Bronchial epithelial cell (primary cell): ENCODE measurements at regions not wholly inside any gene's neighbourhood (a gene's known extent, or its start where the extent isn't known, plus 50 kb on each side); places are given as distances from the start of the nearest gene placed in this dataset.

Experiments
- DNase-seq: peaks from one replicate; pipeline ENCODE4 v3.0.0-alpha.2; 2010; ENCODE audit warnings: low read depth
- FAIRE-seq: peaks from 2 replicates; lab custom pipeline; 2011; peaks lifted over from hg19 to GRCh38; lab: Jason Lieb, UNC
- H3K27me3 ChIP-seq: 2 replicates; pipeline ENCODE4 v1.5.1; 2011; ENCODE audit warnings: low read length; ENCODE audit not compliant: control insufficient read depth, insufficient read depth
- H3K36me3 ChIP-seq: 2 replicates; pipeline ENCODE4 v1.5.1; 2011; ENCODE audit warnings: low read length; ENCODE audit not compliant: control insufficient read depth, insufficient read depth
- H3K4me3 ChIP-seq: 2 replicates; pipeline ENCODE4 v1.5.1; 2011; ENCODE audit warnings: mild to moderate bottlenecking, low read depth, low read length, control low read depth
- TF ChIP-seq, protein P1 (sequence below): IDR thresholded peaks from 2 replicates; pipeline ENCODE4 v1.5.1; 2011; ENCODE audit warnings: mild to moderate bottlenecking, moderate library complexity, low read length, control low read depth, inconsistent platforms; ENCODE audit not compliant: insufficient read depth, severe bottlenecking

DNA sequence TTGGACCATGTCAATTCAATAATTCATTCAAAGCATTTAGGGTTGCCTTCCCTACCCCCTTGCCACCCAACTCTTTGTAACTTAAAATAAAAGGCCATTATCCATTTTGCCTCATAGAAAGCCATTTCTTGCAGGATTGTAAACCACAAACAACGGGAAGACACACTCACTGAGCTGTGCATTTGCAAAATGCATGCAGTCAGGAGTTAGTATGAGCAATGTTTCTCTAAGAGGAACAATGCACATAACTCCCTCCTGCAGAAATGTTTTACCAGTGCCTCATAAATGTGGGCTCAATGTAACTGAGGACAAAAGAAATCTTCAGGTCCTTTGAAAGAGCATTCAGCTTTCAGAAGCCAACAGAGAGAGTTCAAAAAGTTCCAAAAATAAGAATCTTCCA is 98.5 kb upstream of the ABCA1 start:
- Histone ChIP-seq H3K4me3 (no peak overlapping the region), H3K27me3 (no peaks in the 10 kb centered on the region), H3K36me3 (no peaks in the 10 kb centered on the region)
- TF ChIP-seq, protein P1, sequence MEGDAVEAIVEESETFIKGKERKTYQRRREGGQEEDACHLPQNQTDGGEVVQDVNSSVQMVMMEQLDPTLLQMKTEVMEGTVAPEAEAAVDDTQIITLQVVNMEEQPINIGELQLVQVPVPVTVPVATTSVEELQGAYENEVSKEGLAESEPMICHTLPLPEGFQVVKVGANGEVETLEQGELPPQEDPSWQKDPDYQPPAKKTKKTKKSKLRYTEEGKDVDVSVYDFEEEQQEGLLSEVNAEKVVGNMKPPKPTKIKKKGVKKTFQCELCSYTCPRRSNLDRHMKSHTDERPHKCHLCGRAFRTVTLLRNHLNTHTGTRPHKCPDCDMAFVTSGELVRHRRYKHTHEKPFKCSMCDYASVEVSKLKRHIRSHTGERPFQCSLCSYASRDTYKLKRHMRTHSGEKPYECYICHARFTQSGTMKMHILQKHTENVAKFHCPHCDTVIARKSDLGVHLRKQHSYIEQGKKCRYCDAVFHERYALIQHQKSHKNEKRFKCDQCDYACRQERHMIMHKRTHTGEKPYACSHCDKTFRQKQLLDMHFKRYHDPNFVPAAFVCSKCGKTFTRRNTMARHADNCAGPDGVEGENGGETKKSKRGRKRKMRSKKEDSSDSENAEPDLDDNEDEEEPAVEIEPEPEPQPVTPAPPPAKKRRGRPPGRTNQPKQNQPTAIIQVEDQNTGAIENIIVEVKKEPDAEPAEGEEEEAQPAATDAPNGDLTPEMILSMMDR = no peak
- FAIRE-seq (no peak), DNase-seq (no peak)

DNA sequence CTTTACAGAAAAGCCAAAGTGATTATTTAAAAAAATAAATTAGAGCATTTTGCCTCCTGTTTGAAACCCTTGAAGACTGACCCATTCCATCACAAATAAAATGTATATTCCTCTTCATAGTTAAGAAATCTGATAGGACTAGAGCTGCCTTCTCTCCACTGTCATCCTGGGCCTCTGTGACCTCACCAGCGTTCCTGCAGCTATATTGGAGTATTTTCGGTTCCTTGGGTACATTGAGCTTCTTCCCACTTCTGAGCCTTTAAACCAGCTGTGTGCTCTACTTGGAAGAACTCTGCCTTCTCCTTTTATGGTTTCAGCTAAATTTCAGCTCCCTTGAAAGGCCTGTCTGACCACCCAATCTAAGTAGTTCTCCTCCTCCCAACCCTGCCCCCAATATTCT is 99.1 kb upstream of the ABCA1 start:
- Histone ChIP-seq H3K36me3 (no peaks in the 10 kb centered on the region), H3K27me3 (no peaks in the 10 kb centered on the region), H3K4me3 (no peak overlapping the region)
- DNase-seq (no peak), FAIRE-seq (no peak)
- TF ChIP-seq, protein P1 = no peak

DNA sequence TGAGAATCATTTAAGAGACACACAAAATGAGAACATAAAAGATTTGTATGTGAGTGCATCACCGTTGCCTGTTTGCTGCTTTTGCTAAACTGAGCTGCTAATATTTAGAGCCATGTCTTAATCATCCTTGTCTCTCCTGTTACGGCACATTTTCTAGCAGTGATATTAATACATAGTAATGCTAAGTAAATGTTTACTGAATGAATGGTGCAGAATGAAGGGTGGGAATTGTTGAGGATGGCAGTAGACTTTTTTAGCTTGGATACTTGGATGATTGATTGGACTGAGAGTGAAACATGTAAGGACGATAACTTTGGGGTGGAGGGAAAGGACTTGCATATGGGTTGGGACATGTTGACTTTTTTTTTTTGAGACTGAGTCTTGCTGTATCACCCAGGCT is 102.3 kb upstream of the ABCA1 start:
- Histone ChIP-seq H3K4me3 (no peak overlapping the region), H3K36me3 (no peaks in the 10 kb centered on the region), H3K27me3 (no peaks in the 10 kb centered on the region)
- FAIRE-seq = no peak
- peak; percentile 87 for DNase-seq
- TF ChIP-seq, protein P1 = no peak

DNA sequence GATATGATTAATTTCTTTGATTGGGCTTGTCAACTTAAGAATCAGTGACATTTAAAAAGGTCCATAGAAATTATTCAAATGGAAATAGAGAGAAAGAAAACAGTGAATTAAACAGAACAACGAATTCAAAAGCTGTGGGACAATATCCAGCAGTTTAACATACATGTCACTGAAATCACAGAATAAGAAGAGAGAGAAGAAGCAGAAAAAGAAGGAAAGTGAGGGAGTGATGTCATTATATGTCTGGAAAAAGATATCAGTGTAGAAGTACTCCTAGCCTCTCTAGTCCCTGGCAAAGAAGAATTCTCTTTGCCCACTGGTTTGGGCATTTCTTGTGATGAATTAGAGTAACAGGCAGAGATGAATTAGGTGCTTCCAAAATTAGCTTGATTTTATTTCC is 109.2 kb upstream of the ABCA1 start:
- DNase-seq (no peak), FAIRE-seq (no peak)
- no peaks in the 10 kb centered on the region for H3K27me3 ChIP-seq
- TF ChIP-seq, protein P1 = no peak
- H3K4me3 ChIP-seq = no peak overlapping the region
- no peaks in the 10 kb centered on the region for H3K36me3 ChIP-seq

DNA sequence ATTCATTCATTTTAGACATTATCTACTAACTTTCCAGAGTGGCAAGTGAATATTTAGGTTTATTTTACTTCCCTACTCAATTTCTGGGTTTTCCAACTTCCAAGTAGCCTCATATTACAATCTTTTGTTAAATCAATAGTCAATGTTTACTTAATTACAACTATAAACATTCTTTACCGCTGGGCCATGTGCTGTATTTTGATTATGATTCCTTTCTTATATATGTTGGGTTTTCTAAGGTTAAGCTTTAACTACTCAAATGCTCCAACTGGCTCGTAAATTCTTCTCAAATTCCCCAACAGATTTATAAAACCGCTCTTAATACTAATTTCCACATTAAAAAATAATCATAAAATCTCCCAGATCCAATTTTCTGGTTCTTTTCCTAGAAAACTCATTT is 110.1 kb upstream of the ABCA1 start:
- TF ChIP-seq, protein P1 = no peak
- no peak for FAIRE-seq

DNA sequence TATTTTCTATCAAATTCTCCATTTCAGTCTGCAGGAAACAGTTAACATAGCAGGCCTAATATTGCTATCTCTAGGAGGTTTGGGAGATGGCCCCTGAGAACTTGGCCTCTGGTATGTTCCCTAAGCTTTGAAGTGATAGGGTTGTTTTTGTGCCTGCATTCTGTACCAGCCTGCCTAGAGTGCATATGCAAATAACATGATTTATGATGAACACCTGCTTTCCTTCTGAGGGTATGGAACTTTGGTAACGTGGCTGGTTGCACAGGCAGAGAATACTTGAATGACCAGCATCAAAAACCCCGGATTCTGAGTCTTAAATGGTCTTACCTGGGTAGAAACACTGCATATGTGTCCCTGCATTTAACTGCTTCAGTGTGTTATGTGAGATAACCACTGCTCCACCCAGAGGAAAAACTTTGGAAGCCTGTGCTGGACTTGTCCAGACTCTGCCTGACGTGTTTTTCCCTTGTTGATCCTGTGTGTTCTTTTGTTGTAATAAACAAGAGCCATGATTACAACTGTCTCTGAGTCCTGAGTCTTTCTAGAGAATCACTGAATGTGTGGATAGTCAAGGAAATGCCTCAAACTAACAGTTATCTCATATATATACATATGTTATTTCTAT is 111.3 kb upstream of the ABCA1 start:
- TF ChIP-seq, protein P1 = no peak
- DNase-seq (peak; percentile 51), FAIRE-seq (no peak)
- Histone ChIP-seq H3K4me3 (no peak overlapping the region), H3K27me3 (peaks cover 2% of the 10 kb centered on the region), H3K36me3 (no peaks in the 10 kb centered on the region)

More for the DNA sequence above, 110.1 kb upstream of the ABCA1 start:
- Histone ChIP-seq H3K36me3 (no peaks in the 10 kb centered on the region), H3K27me3 (peaks cover 2% of the 10 kb centered on the region), H3K4me3 (no peak overlapping the region)
- DNase-seq = no peak
